Common myeloid progenitor, CD34-positive (primary cell): ENCODE measurements at regions not wholly inside any gene's neighbourhood (a gene's known extent, or its start where the extent isn't known, plus 50 kb on each side); places are given as distances from the start of the nearest gene placed in this dataset.

Experiments
- CTCF ChIA-PET: fragments of 350-600 bp; sonication (Branson Sonifier 250); formaldehyde crosslinking; loops from one replicate; lab custom pipeline; 2021; ENCODE audit warnings: antibody characterized with exemption; lab: Charles Lee
- POLR2A ChIA-PET: fragments of 350-600 bp; sonication (Branson Sonifier 250); formaldehyde crosslinking; loops from one replicate; lab custom pipeline; 2021; ENCODE audit warnings: antibody characterized with exemption; lab: Charles Lee
- DNase-seq, 3 donors: peaks; one replicate each; pipeline versions ENCODE4 v3.0.0 to v3.0.0-alpha.2; 2013
- H3K27ac ChIP-seq, 2 experiments: 1 replicate in 1 of 2; 2 replicates in 1 of 2; pipeline ENCODE4 v1.7.0; 2013; ENCODE audit warnings: inconsistent platforms in 2 of 2, low read length in 2 of 2, mild to moderate bottlenecking in 2 of 2, low read depth in 1 of 2, moderate library complexity in 1 of 2; ENCODE audit not compliant: severe bottlenecking in 2 of 2, insufficient read depth in 1 of 2, poor library complexity in 1 of 2
- H3K27me3 ChIP-seq, 5 experiments: replicated peaks in 2 of 5; 1 replicate in 3 of 5; 2 replicates in 2 of 5; pipeline versions ENCODE4 v1.6.1 to v1.7.0; 2013; ENCODE audit warnings: low read length in 4 of 5, mild to moderate bottlenecking in 2 of 5, moderate library complexity in 2 of 5, inconsistent platforms in 1 of 5; ENCODE audit not compliant: insufficient read depth in 5 of 5, control insufficient read depth in 4 of 5
- H3K36me3 ChIP-seq, 4 experiments: 1 replicate in 2 of 4; 2 replicates in 2 of 4; pipeline versions ENCODE4 v1.6.1 to v1.7.0; 2013; ENCODE audit warnings: low read length in 3 of 4, control low read depth in 1 of 4, mild to moderate bottlenecking in 1 of 4; ENCODE audit not compliant: control insufficient read depth in 4 of 4, insufficient read depth in 4 of 4
- H3K4me1 ChIP-seq, 4 experiments: 1 replicate in 3 of 4; 2 replicates in 1 of 4; pipeline versions ENCODE4 v1.6.1 to v1.7.1; 2013; ENCODE audit warnings: low read length in 3 of 4, mild to moderate bottlenecking in 3 of 4, control low read depth in 1 of 4, inconsistent platforms in 1 of 4, moderate library complexity in 1 of 4; ENCODE audit not compliant: control insufficient read depth in 4 of 4, insufficient read depth in 4 of 4; ENCODE audit errors: control extremely low read depth in 1 of 4
- H3K4me3 ChIP-seq, 7 experiments: 1 replicate in 4 of 7; 2 replicates in 3 of 7; pipeline versions ENCODE4 v1.5.1 to v1.7.0; 2013; ENCODE audit warnings: mild to moderate bottlenecking in 7 of 7, low read length in 6 of 7, moderate library complexity in 6 of 7, inconsistent platforms in 2 of 7, low read depth in 2 of 7, control low read depth in 1 of 7; ENCODE audit not compliant: insufficient read depth in 4 of 7, control insufficient read depth in 1 of 7; ENCODE audit errors: extremely low read depth in 1 of 7
- H3K9me3 ChIP-seq, 5 experiments: 1 replicate in 4 of 5; 2 replicates in 1 of 5; pipeline versions ENCODE4 v1.6.1 to v1.7.1; 2013; ENCODE audit warnings: low read length in 4 of 5, mild to moderate bottlenecking in 2 of 5, inconsistent platforms in 1 of 5, low read depth in 1 of 5, moderate library complexity in 1 of 5; ENCODE audit not compliant: control insufficient read depth in 4 of 5, insufficient read depth in 2 of 5; ENCODE audit errors: control extremely low read depth in 1 of 5
- WGBS: methylation state at CpG from one replicate; pipeline ENCODE4 v1.1.5; 2013; ENCODE audit not compliant: insufficient coverage; 5-methylcytosine and 5-hydroxymethylcytosine counted together

DNA sequence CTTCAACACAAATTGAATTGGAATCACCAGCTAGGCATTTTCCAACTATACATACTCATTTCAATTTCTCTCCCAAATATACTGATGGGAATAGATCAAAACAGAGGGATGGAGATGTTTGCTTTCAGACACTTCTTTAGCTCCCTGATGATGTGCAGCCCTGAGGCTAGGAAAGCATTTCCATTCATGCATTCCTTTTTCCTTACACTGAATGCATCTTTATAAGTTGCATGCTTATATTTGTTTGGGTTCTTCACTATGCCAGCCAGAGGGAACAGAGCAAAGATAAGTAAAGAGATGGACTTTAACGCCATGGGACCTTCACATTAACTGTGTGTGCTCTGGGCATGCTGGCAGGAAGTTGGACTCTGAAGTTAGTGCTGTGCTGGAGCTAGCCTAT lies 696.5 kb upstream of the CDH9 start:
- no peaks in the 10 kb centered on the region for H3K36me3 ChIP-seq
- H3K27ac ChIP-seq = no peak overlapping the region
- H3K9me3 ChIP-seq = no peaks in the 10 kb centered on the region
- no peaks in the 10 kb centered on the region for H3K27me3 ChIP-seq
- ChIA-PET POLR2A (no interaction called here), CTCF (no interaction called here)
- H3K4me1 ChIP-seq = no peaks in the 10 kb centered on the region
- no peak overlapping the region for H3K4me3 ChIP-seq
- 100% methylated on average over 1 of the region's 1 CpG for WGBS
- DNase-seq = no peak

DNA sequence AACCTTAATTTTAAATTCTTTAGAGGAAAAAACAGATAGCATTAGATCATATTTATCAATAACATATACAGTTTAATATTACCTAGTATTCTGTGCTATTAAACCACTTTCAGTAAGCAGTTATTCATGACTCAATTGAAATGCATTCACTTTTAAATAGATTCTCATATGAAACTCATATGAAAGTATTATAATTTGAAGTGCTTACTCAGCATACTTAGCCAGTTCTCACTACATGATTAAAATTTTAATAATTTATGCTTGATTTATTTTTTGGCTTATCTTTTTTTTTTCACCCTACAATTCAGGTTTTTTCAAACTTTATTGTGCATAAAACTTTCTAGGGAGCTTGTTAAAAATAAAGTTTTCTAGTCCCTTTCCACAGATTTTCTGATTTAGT lies 694.9 kb upstream of the CDH9 start:
- Histone ChIP-seq H3K4me1 (no peaks in the 10 kb centered on the region), H3K9me3 (no peaks in the 10 kb centered on the region), H3K27me3 (no peaks in the 10 kb centered on the region), H3K27ac (no peak overlapping the region), H3K4me3 (no peak overlapping the region), H3K36me3 (no peaks in the 10 kb centered on the region)
- no peak for DNase-seq
- CTCF ChIA-PET = interaction anchor here (0.6 kb wide), 1 partner anchor 781 kb away, joined by 3 read pairs; no protein-coding TSS in a partner anchor
- POLR2A ChIA-PET = no interaction called here

DNA sequence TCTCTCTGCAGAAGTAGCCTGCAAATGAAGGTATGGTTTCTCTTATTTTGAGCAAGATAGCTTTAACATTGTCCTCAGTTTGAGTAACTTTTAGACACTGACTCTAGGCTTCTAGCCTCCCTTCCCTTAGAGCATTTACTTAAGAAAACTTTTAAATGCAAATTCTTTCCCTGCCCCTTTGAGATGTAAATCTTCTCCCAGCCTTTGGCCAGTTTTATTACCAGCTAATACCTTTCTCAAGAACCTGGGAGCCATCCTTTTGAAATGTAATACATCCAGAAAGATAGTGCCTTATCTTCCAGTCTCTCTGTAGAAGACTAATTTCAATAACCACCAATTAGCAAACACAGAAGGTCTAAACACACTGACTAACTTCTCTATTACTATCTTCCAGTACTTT lies 688.9 kb upstream of the CDH9 start:
- ChIA-PET POLR2A (no interaction called here), CTCF (no interaction called here)
- DNase-seq = no peak
- no peaks in the 10 kb centered on the region for H3K27me3 ChIP-seq
- no peaks in the 10 kb centered on the region for H3K9me3 ChIP-seq
- H3K4me1 ChIP-seq = no peaks in the 10 kb centered on the region
- H3K4me3 ChIP-seq = no peak overlapping the region
- H3K36me3 ChIP-seq = no peaks in the 10 kb centered on the region
- no peak overlapping the region for H3K27ac ChIP-seq

DNA sequence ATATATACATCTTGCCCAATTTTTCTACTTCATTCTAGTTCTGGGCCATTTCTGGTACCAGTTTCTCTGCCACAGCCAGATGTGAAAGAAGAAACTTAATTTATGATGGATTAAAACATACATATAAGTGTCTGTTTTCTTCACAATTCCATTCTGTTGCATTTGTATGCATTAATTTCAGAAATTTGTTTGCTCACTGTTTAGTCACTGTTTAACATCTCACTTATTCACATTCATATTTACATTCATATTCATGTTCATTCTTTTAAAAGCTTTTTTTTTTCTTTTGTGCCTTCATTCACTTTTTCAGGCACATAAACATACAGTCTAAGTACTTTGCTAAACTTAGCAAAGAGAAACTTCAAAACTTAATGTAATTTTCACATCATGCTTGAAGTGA lies 684.0 kb upstream of the CDH9 start:
- no peak overlapping the region for H3K27ac ChIP-seq
- no peaks in the 10 kb centered on the region for H3K4me1 ChIP-seq
- H3K27me3 ChIP-seq = no peaks in the 10 kb centered on the region
- H3K4me3 ChIP-seq = no peak overlapping the region
- no peak for DNase-seq
- ChIA-PET CTCF (no interaction called here), POLR2A (no interaction called here)
- H3K36me3 ChIP-seq = no peaks in the 10 kb centered on the region
- H3K9me3 ChIP-seq = no peaks in the 10 kb centered on the region

DNA sequence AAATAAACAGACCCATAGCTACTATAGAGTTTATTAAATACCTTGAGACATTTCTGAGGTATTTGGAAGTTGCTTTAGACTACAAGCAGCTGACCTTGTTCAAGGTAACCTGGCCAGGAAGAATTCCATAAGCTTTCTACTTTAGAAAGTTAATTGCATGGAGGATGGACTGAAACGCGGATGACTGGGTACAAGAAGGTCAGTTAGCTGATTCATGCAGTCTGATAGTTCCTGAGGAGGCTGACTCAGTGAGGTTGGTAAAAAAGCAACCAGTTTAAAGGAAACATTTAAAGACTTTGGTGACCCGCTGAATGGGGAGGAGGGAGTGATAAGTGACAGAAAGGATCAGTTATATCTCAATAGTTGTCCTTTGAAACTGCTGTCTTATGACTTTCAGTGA lies 670.1 kb upstream of the CDH9 start:
- ChIA-PET POLR2A (no interaction called here), CTCF (no interaction called here)
- H3K36me3 ChIP-seq = no peaks in the 10 kb centered on the region
- H3K4me3 ChIP-seq = no peak overlapping the region
- WGBS = 96% methylated on average over 2 of the region's 3 CpGs
- no peak for DNase-seq
- H3K4me1 ChIP-seq = peaks cover 0 to 4% (median 2%) of the 10 kb centered on the region in 4 experiments
- H3K27me3 ChIP-seq = no peaks in the 10 kb centered on the region
- no peaks in the 10 kb centered on the region for H3K9me3 ChIP-seq
- H3K27ac ChIP-seq = no peak overlapping the region

DNA sequence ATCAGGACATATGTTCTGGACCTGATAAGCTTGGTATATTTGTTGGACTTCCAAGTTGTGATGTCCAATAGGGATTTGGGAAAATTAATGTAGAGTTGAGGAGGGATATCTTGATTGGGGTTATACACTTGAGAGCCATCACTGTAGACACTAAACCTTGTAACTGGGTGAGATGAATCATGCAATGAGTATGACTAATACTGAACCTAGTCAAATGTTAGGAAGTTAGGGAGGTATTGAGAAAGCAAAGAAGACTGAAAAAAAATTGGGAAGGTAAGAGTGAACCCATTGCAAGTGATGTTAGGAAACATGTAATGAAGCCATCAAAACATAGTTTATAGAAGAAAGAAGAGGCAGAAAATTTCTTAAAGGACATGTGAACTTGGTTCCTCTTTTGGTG lies 668.4 kb upstream of the CDH9 start:
- no peak overlapping the region for H3K4me3 ChIP-seq
- peaks cover 0 to 4% (median 2%) of the 10 kb centered on the region in 4 experiments for H3K4me1 ChIP-seq
- ChIA-PET POLR2A (no interaction called here), CTCF (no interaction called here)
- peak in 2 of 3 donors; percentile 4 to 18 for DNase-seq
- no peaks in the 10 kb centered on the region for H3K27me3 ChIP-seq
- no peaks in the 10 kb centered on the region for H3K9me3 ChIP-seq
- H3K36me3 ChIP-seq = no peaks in the 10 kb centered on the region
- H3K27ac ChIP-seq = no peak overlapping the region

DNA sequence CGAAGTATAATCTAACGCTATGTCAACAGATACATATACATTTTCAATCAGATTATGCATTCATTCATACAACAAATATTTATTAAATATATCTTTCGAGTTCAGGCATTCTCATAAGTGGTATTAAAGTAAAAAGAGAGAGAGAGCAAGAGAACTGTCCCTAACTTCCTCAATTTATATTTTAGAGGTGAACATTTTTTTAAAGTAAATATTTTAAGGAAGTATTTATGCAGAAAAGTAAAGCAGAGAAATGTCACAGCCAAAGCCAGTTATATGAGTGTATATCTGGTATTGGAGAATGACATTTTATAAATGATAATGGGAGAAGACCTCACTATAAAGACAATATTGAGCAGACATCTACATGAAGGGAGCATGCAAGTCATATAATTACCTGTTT lies 667.3 kb upstream of the CDH9 start:
- Histone ChIP-seq H3K4me3 (no peak overlapping the region), H3K4me1 (peaks cover 0 to 4% (median 2%) of the 10 kb centered on the region in 4 experiments), H3K9me3 (no peaks in the 10 kb centered on the region), H3K27ac (no peak overlapping the region), H3K36me3 (no peaks in the 10 kb centered on the region), H3K27me3 (no peaks in the 10 kb centered on the region)
- WGBS = no CpG with 5 or more reads among the region's 3 CpGs
- POLR2A ChIA-PET = no interaction called here
- peak in 2 of 3 donors; percentile 56 to 62 for DNase-seq
- CTCF ChIA-PET = no interaction called here
